Smooth muscle cell (in vitro differentiated cells): ENCODE measurements at regions not wholly inside any gene's neighbourhood (a gene's known extent, or its start where the extent isn't known, plus 50 kb on each side); places are given as distances from the start of the nearest gene placed in this dataset.

ENCODE experiments used
- DNase-seq: peaks from one replicate; lab custom pipeline; 2025; ENCODE audit not compliant: unreplicated experiment; lab: John Stamatoyannopoulos, UW
- H2AFZ ChIP-seq: fragments of 200-600 bp; sonication (generic); 2 replicates; pipeline ENCODE4 v1.6.0; 2016; ENCODE audit warnings: antibody characterized with exemption, low read depth, mild to moderate bottlenecking
- H3F3A ChIP-seq: fragments of 200-600 bp; sonication (generic); 2 replicates; pipeline ENCODE4 v1.6.0; 2017; ENCODE audit warnings: antibody characterized with exemption, low read depth
- H3K27ac ChIP-seq: fragments of 200-600 bp; sonication (generic); 2 replicates; pipeline ENCODE4 v1.5.1; 2016; ENCODE audit warnings: low read depth, mild to moderate bottlenecking
- H3K27me3 ChIP-seq: fragments of 200-600 bp; sonication (generic); 2 replicates; pipeline ENCODE4 v1.6.1; 2016; ENCODE audit warnings: low read depth, mild to moderate bottlenecking
- H3K36me3 ChIP-seq: fragments of 200-600 bp; sonication (generic); 2 replicates; pipeline ENCODE4 v1.5.1; 2016; ENCODE audit warnings: low read depth
- H3K4me1 ChIP-seq: fragments of 200-600 bp; sonication (generic); 2 replicates; pipeline ENCODE4 v1.5.1; 2016; ENCODE audit warnings: low read depth
- H3K4me2 ChIP-seq: fragments of 200-600 bp; sonication (generic); 2 replicates; pipeline ENCODE4 v1.6.0; 2016; ENCODE audit warnings: mild to moderate bottlenecking
- H3K4me3 ChIP-seq: fragments of 200-600 bp; sonication (generic); 2 replicates; pipeline ENCODE4 v1.5.1; 2016; ENCODE audit warnings: mild to moderate bottlenecking
- H3K79me2 ChIP-seq: fragments of 200-600 bp; sonication (generic); 2 replicates; pipeline ENCODE4 v1.6.0; 2016; ENCODE audit warnings: low read depth, mild to moderate bottlenecking
- H3K9ac ChIP-seq: fragments of 200-600 bp; sonication (generic); 2 replicates; pipeline ENCODE4 v1.6.0; 2016; ENCODE audit warnings: low read depth
- H3K9me3 ChIP-seq: fragments of 200-600 bp; sonication (generic); replicated peaks from 2 replicates; pipeline ENCODE4 v1.5.1; 2016; ENCODE audit warnings: low read depth
- H4K20me1 ChIP-seq: fragments of 200-600 bp; sonication (generic); 2 replicates; pipeline ENCODE4 v1.6.0; 2016; ENCODE audit warnings: low read depth
- CTCF ChIP-seq: fragments of 200-600 bp; sonication (generic); IDR thresholded peaks from 2 replicates; pipeline ENCODE4 v1.5.1; 2017; ENCODE audit warnings: borderline replicate concordance, mild to moderate bottlenecking, antibody characterized with exemption; ENCODE audit not compliant: insufficient read depth, poor library complexity, severe bottlenecking
- WGBS: methylation state at CpG from one replicate; pipeline ENCODE4 v1.1.7; 2016; ENCODE audit warnings: low lambda C conversion rate; 5-methylcytosine and 5-hydroxymethylcytosine counted together

- no peak overlapping the region for H3K27ac ChIP-seq
- no peaks in the 10 kb centered on the region for H3K9me3 ChIP-seq
- H3K79me2 ChIP-seq = no peaks in the 10 kb centered on the region
- no peaks in the 10 kb centered on the region for H3K36me3 ChIP-seq
- H3K4me3 ChIP-seq = no peak overlapping the region
- no peak overlapping the region for H2AFZ ChIP-seq
- peaks cover 13% of the 10 kb centered on the region for H3K4me1 ChIP-seq
- no peak for DNase-seq
- no peaks in the 10 kb centered on the region for H4K20me1 ChIP-seq
- no peaks in the 10 kb centered on the region for H3F3A ChIP-seq
- no peak for TF ChIP-seq CTCF
- no peak overlapping the region for H3K9ac ChIP-seq
- no peak overlapping the region for H3K4me2 ChIP-seq
- WGBS = 89% methylated on average over 4 of the region's 4 CpGs
- H3K27me3 ChIP-seq = no peaks in the 10 kb centered on the region
Measured at GRCh38 chr5:125129151-125129806, 382.8 kb upstream of the ZNF608 start.

- Histone ChIP-seq H4K20me1 (no peaks in the 10 kb centered on the region), H3K27me3 (no peaks in the 10 kb centered on the region), H3K4me3 (no peak overlapping the region), H3K27ac (no peak overlapping the region), H3K36me3 (no peaks in the 10 kb centered on the region), H3K9me3 (no peaks in the 10 kb centered on the region), H3F3A (no peaks in the 10 kb centered on the region), H2AFZ (no peak overlapping the region), H3K4me2 (no peak overlapping the region), H3K79me2 (no peaks in the 10 kb centered on the region), H3K4me1 (peaks cover 15% of the 10 kb centered on the region), H3K9ac (no peak overlapping the region)
- no peak for DNase-seq
- TF ChIP-seq CTCF = no peak
- WGBS = 75% methylated on average over 2 of the region's 2 CpGs
Measured at GRCh38 chr5:125130591-125130990, 384.2 kb upstream of the ZNF608 start.

- DNase-seq = no peak
- H3K27ac ChIP-seq = peak overlapping the region; percentile 90
- H3K4me3 ChIP-seq = no peak overlapping the region
- H3K4me2 ChIP-seq = peak overlapping the region; percentile 55
- H3K9ac ChIP-seq = peak overlapping the region; percentile 61
- no peaks in the 10 kb centered on the region for H3K36me3 ChIP-seq
- WGBS = 55% methylated on average over 3 of the region's 3 CpGs
- H3K4me1 ChIP-seq = peaks cover 14% of the 10 kb centered on the region
- no peaks in the 10 kb centered on the region for H3K9me3 ChIP-seq
- TF ChIP-seq CTCF = no peak
- no peaks in the 10 kb centered on the region for H4K20me1 ChIP-seq
- no peak overlapping the region for H2AFZ ChIP-seq
- H3K79me2 ChIP-seq = no peaks in the 10 kb centered on the region
- H3K27me3 ChIP-seq = no peaks in the 10 kb centered on the region
- no peaks in the 10 kb centered on the region for H3F3A ChIP-seq
Measured at GRCh38 chr5:125134216-125135081, 388.0 kb upstream of the ZNF608 start.
